D341Med (cell line): ENCODE measurements at regions not wholly inside any gene's neighbourhood (a gene's known extent, or its start where the extent isn't known, plus 50 kb on each side); places are given as distances from the start of the nearest gene placed in this dataset.
"Not testable (repeated sequence)": the region's sequence is repeated elsewhere in the genome, so short reads cannot be mapped to it uniquely, and the experiment has no call there.

Source experiments
- DNase-seq: peaks from one replicate; pipeline ENCODE4 v3.0.0; 2012; ENCODE audit warnings: low spot score

GRCh38 chr6:86255973-86256372 is 613.3 kb upstream of the SYNCRIP start:
- DNase-seq, result no peak

GRCh38 chr6:86251106-86251505 is 608.4 kb upstream of the SYNCRIP start:
- DNase-seq, result no peak

DNA sequence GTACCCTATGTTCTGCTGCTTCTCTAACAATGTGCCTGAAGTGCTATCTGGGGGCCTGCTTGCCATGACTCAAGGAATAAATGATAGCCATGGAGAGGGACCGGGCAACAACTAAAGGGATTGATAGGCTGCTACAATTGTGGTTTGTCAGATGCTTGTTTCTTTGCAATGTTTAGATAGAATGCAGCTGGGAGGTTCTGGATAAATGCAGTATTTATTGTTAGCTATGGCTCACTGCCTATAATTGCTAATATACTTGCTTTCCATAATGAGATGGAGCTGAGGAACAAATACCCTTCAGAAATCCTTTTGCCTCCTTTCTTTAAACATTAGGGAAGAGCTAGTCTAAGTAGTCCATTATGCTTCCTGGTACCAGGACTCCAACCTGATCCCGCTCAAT is 575.2 kb upstream of the SYNCRIP start:
- no peak for DNase-seq

- no peak for DNase-seq
These were observed 572.6 kb upstream of the SYNCRIP start for GRCh38 chr6:86215323-86215722.

- DNase-seq, result no peak
These were observed 563.3 kb upstream of the SYNCRIP start for GRCh38 chr6:86205980-86206379.

DNA sequence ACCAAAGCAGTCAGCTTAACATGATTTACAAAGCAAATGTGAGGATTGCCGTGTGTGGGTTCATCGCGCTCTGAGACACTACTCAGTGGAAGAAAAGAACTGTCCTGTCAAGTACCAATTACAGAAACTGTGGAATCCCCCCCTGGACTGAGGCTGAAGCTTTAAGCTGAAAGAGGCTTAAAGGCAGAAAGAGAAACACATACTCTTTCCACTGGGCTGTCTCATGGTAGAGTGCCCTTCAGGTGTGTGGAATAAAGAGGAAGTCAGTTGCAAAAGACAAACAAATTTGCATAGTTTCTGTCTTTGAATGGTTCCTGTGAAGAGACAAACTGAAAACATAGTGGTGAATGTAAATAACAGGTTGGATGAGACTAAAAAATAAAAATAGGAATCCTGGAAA is 560.4 kb upstream of the SYNCRIP start:
- DNase-seq, result no peak

DNA sequence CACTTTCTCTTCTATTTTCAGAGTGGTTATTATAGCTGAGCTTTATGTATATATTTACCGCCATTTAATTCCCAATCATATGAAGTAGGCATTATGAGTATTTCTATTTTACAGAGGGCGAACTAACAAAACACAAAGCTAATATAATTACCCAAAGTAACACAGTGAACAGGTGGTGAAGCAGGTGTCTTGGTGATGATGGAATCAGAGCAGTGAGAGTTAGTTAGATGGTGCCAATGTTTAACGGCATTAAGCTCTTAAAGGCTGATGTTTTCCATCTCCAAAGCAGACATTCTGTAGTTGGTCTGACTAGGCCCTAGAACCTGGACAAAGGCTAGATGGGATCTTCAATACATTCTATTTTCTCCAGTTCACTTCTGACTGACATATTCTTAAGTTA is 551.1 kb upstream of the SYNCRIP start:
- no peak for DNase-seq

GRCh38 chr6:86192123-86192522 is 549.4 kb upstream of the SYNCRIP start:
- DNase-seq, result peak; percentile 12

- not testable (repeated sequence) for DNase-seq
These were observed 532.5 kb upstream of the SYNCRIP start for GRCh38 chr6:86175149-86175548.

DNA sequence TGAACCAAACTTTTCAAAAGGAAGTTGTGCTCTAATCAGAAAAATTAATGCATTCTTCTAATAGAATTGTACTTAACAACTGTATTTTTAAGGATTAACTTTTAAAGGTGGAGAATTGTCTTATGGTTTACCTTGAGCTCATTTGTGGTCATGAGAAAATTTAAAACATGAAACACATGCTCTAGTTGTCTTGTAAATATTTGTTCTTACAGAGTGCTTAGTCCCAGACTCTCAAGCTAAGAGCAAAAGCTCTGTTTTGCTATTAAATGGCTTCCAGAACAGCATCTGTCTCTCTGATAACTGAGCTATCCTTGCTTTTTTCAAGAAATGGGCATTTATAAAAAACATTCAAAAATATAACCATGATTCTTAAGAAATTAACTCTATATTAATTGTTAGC is 512.2 kb upstream of the SYNCRIP start:
- DNase-seq, result no peak

DNA sequence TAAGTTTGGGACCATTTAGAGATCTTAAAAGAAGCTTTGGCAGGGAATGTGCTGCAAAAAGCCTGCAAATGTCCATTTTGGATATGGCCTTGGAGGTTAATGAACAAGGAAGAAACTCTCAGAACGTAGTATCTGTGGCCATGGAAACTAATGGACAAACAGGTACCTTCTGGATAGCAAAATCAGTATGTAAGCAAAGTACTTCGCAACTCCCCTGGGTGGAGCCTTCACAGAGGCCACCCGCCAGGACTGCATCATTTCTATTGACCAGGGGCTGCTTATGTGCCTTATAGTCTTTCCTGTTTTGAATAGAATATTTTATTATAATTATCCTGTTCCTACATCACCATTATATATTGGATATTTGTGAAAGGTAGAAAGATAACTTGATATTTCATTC is 510.8 kb upstream of the SYNCRIP start:
- DNase-seq, result no peak

- no peak for DNase-seq
These were observed 509.9 kb upstream of the SYNCRIP start for GRCh38 chr6:86152546-86152945.

- DNase-seq, result no peak
These were observed 505.9 kb upstream of the SYNCRIP start for GRCh38 chr6:86148586-86148985.

DNA sequence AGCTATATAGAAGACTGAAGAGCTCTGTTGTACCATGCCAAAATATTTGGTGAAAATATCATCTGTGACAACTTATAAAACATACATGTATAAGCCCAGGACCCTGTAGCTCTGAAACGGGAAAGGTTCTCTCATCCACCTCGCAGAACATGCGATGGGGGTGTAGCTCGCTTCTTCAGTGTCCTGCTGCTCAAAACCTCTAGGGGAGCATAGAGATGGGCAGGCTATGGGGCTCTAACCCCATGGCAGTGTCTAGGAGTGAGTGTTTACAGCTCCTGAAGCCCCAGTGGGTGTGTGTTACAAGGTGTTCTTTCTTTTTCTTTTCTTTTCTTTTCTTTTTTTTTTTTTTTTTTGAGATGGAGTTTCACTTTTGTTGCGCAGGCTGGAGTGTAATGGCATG is 505.2 kb upstream of the SYNCRIP start:
- DNase-seq, result no peak

- no peak for DNase-seq
These were observed 504.6 kb upstream of the SYNCRIP start for GRCh38 chr6:86147311-86147710.

- not testable (repeated sequence) for DNase-seq
These were observed 504.1 kb upstream of the SYNCRIP start for GRCh38 chr6:86146751-86147150.

DNA sequence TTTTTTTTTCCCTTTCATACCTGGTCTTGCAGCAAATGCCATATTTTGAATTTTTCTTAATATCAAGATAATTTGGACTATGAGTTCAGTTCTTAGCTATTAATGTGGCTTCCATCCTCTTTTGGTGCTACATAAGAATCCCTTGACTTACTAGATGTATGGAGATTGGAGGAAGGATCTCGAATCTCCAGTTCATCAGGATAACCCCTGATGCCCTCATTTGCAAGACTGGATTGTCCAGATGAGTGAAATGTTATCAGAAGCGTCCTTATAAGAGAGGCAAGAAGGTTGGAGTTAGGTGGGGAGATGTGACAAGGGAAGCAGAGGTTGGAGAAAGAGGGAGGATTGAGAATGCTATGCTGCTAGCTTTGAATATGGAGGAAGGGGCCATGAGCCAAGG is 499.6 kb upstream of the SYNCRIP start:
- no peak for DNase-seq

- no peak for DNase-seq
These were observed 485.6 kb upstream of the SYNCRIP start for GRCh38 chr6:86128130-86128814.

DNA sequence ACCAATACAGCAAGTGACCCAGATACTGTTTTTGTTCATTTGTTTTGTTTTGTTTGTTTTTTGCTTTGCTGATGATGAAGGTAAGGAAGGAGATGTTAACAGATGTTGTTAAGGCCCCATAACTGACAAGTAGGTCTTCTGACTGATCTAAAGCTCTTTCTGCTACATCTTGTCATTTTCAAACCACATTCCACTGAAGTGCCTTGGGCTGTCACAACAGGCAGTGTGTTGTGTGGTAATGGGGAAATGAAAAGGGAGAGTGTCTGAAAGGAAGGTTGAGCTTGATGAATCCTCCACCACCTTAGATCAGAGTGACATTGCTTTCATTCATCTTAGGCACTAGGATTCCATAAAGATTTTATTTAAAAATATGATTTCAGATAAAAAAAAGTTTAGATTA is 479.4 kb upstream of the SYNCRIP start:
- DNase-seq, result no peak

DNA sequence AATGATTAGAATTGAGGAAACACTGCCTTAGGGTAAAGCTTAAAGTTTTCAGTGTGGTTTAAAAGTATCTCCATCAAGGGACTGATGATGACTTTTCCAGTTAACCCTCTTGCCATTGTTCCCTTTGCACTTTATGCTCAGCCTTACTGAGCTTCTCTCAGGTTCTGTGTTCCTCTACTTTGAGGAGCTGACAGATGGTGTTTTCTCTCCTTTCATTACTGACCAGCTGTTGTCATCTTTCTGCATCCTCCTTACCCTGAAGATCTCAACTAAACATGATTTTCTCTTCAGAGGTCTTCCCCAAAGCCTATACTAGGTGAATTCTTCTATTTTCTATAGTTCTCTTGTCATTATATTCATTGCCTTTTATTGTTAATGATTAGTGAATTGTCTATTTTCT is 475.6 kb upstream of the SYNCRIP start:
- no peak for DNase-seq

DNA sequence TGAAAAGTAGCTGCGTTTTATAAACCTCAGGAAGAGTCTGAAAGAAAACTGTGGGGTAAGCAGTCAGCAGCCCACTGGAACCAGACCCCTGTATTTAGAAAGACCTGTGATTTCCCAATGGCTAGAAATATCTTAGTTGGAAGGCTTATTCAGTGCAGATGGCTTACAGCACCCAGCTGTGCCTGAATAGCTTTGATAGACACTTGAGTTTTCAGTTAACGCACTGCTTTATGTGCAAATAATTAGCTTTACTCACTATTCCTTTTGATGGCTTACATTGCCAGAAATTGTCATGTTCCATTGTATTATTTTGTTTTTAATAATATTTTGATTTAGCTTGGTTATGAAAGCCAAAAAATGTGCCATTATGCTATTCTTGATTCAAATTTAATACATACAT is 465.3 kb upstream of the SYNCRIP start:
- DNase-seq, result no peak

GRCh38 chr6:86087954-86088353 is 445.3 kb upstream of the SYNCRIP start:
- DNase-seq, result no peak

GRCh38 chr6:86079938-86080337 is 437.3 kb upstream of the SYNCRIP start:
- no peak for DNase-seq

DNA sequence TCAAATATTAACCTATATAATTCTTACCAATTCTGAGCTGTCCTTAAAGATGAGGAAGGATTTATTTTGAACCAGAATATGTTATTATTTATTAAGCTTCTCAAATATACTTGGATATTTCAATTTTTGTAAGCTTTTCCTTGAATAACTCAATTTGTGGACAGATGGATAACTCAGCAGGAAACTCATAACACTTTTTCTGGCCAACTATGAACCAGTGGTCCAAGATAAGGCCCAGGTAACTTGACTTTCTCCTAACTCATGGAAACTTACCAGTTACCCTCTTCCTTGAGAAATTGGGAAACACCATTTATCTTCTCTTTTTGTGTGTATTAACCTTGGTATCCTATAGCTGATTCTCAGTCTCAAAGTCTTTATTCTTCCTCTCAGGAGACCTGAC is 427.5 kb upstream of the SYNCRIP start:
- DNase-seq, result no peak

DNA sequence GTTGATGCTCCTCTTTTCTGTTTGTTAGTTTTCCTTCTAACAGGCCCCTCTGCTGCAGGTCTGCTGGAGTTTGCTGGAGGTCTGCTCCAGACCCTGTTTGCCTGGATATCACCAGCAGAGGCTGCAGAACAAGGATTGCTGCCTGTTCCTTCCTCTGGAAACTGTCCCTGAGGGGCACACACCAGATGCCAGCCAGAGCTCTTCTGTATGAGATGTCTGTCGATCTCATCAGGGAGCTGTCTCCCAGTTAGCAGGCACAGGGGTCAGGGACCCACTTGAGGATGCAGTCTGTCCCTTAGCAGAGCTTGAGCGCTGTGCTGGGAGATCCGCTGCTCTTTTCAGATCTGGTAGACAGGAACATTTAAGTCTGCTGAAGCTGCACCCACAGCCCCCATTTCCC is 422.3 kb upstream of the SYNCRIP start:
- not testable (repeated sequence) for DNase-seq
